NCI-H2227 (cell line): ENCODE measurements at regions not wholly inside any gene's neighbourhood (a gene's known extent, or its start where the extent isn't known, plus 50 kb on each side); places are given as distances from the start of the nearest gene placed in this dataset.
A peak's percentile ranks its signal among the peaks of the same experiment; 100 is the strongest.
"Not testable (repeated sequence)": the region's sequence is repeated elsewhere in the genome, so short reads cannot be mapped to it uniquely, and the experiment has no call there.

ENCODE experiments used
- DNase-seq: peaks from one replicate; lab custom pipeline; 2025; ENCODE audit not compliant: unreplicated experiment; lab: John Stamatoyannopoulos, UW

GRCh38 chr3:110293660-110294059, 778.0 kb upstream of the NECTIN3 start:
- no peak for DNase-seq

- no peak for DNase-seq
Measured at GRCh38 chr3:110296885-110297284, 774.7 kb upstream of the NECTIN3 start.

GRCh38 chr3:110301781-110302180, 769.8 kb upstream of the NECTIN3 start:
- no peak for DNase-seq

- no peak for DNase-seq
Measured at GRCh38 chr3:110307065-110307809, 764.4 kb upstream of the NECTIN3 start.

GRCh38 chr3:110311541-110311940, 760.1 kb upstream of the NECTIN3 start:
- no peak for DNase-seq

- peak; percentile 0 for DNase-seq
Measured at GRCh38 chr3:110314512-110315114, 757.0 kb upstream of the NECTIN3 start.

GRCh38 chr3:110318108-110318507, 753.5 kb upstream of the NECTIN3 start:
- no peak for DNase-seq

- DNase-seq, result no peak
Measured at GRCh38 chr3:110323349-110323748, 748.3 kb upstream of the NECTIN3 start.

GRCh38 chr3:110324171-110324705, 747.4 kb upstream of the NECTIN3 start:
- DNase-seq, result no peak

GRCh38 chr3:110327870-110328269, 743.7 kb upstream of the NECTIN3 start:
- DNase-seq, result no peak

- DNase-seq, result not testable (repeated sequence)
Measured at GRCh38 chr3:110331562-110331961, 740.1 kb upstream of the NECTIN3 start.

- no peak for DNase-seq
Measured at GRCh38 chr3:110332629-110333028, 739.0 kb upstream of the NECTIN3 start.

- DNase-seq, result no peak
Measured at GRCh38 chr3:110341047-110341446, 730.6 kb upstream of the NECTIN3 start.

- DNase-seq, result no peak
Measured at GRCh38 chr3:110343376-110343775, 728.2 kb upstream of the NECTIN3 start.

GRCh38 chr3:110343945-110344344, 727.7 kb upstream of the NECTIN3 start:
- no peak for DNase-seq

- no peak for DNase-seq
Measured at GRCh38 chr3:110344487-110344886, 727.1 kb upstream of the NECTIN3 start.

GRCh38 chr3:110344897-110345767, 726.5 kb upstream of the NECTIN3 start:
- no peak for DNase-seq

- DNase-seq, result no peak
Measured at GRCh38 chr3:110349295-110349694, 722.3 kb upstream of the NECTIN3 start.

- DNase-seq, result no peak
Measured at GRCh38 chr3:110352841-110353604, 718.6 kb upstream of the NECTIN3 start.

GRCh38 chr3:110362751-110363150, 708.9 kb upstream of the NECTIN3 start:
- DNase-seq, result no peak

GRCh38 chr3:110367289-110367688, 704.3 kb upstream of the NECTIN3 start:
- DNase-seq, result not testable (repeated sequence)
